CD4-positive, alpha-beta T cell (primary cell): ENCODE measurements at regions not wholly inside any gene's neighbourhood (a gene's known extent, or its start where the extent isn't known, plus 50 kb on each side); places are given as distances from the start of the nearest gene placed in this dataset.

Experiments
- ATAC-seq: fragments of 200-7000 bp; cut with Tn5 transposase; one replicate; pipeline ENCODE4 v1.10.0; 2022; ENCODE audit warnings: mild to moderate bottlenecking; ENCODE audit not compliant: poor library complexity
- CTCF ChIA-PET: fragments of 350-600 bp; sonication (Branson Sonifier 250); formaldehyde crosslinking; loops from one replicate; lab custom pipeline; 2021; ENCODE audit warnings: antibody characterized with exemption, inconsistent platforms; lab: Charles Lee
- POLR2A ChIA-PET: fragments of 350-600 bp; sonication (Branson Sonifier 250); formaldehyde crosslinking; loops from one replicate; lab custom pipeline; 2021; ENCODE audit warnings: antibody characterized with exemption, inconsistent platforms; lab: Charles Lee
- DNase-seq, 14 experiments: peaks; one replicate each; pipeline ENCODE4 v3.0.0-alpha.2; 2013 to 2020; ENCODE audit warnings: mixed read lengths in 2 of 14
- H3K27ac ChIP-seq, 2 donors: one replicate each; pipeline versions ENCODE4 v1.5.1 to v1.7.0; 2013; ENCODE audit warnings: low read length in 2 of 2, low read depth in 1 of 2, mild to moderate bottlenecking in 1 of 2
- H3K27me3 ChIP-seq, 2 experiments: 1 replicate in 1 of 2; 2 replicates in 1 of 2; pipeline versions ENCODE4 v1.6.1 to v1.7.0; 2013; ENCODE audit warnings: low read length in 2 of 2, control low read depth in 1 of 2, mild to moderate bottlenecking in 1 of 2, moderate library complexity in 1 of 2; ENCODE audit not compliant: insufficient read depth in 2 of 2, control insufficient read depth in 1 of 2
- H3K36me3 ChIP-seq: one replicate; pipeline ENCODE4 v1.6.1; 2013; ENCODE audit warnings: low read length, control low read depth; ENCODE audit not compliant: insufficient read depth
- H3K4me1 ChIP-seq: one replicate; pipeline ENCODE4 v1.6.1; 2013; ENCODE audit warnings: low read length, control low read depth; ENCODE audit not compliant: insufficient read depth
- H3K4me3 ChIP-seq: one replicate; pipeline ENCODE4 v1.5.1; 2013; ENCODE audit warnings: mild to moderate bottlenecking, low read length, moderate library complexity
- H3K9me3 ChIP-seq, 2 experiments: 1 replicate in 1 of 2; 2 replicates in 1 of 2; pipeline versions ENCODE4 v1.6.1 to v1.7.0; 2013; ENCODE audit warnings: low read length in 2 of 2, mild to moderate bottlenecking in 2 of 2, control low read depth in 1 of 2, moderate library complexity in 1 of 2; ENCODE audit not compliant: control insufficient read depth in 1 of 2, insufficient read depth in 1 of 2
- H3K27ac Mint-ChIP-seq: one replicate; pipeline ENCODE4 v1.8.0; 2020; ENCODE audit warnings: mixed read lengths
- H3K27me3 Mint-ChIP-seq: one replicate; pipeline ENCODE4 v1.8.0; 2021; ENCODE audit warnings: mixed read lengths
- H3K36me3 Mint-ChIP-seq: one replicate; pipeline ENCODE4 v1.8.0; 2021; ENCODE audit warnings: low read depth, mixed read lengths
- H3K4me1 Mint-ChIP-seq: one replicate; pipeline ENCODE4 v1.8.0; 2021; ENCODE audit warnings: low read depth, mixed read lengths
- H3K4me3 Mint-ChIP-seq: one replicate; pipeline ENCODE4 v1.8.0; 2020; ENCODE audit warnings: mild to moderate bottlenecking, mixed read lengths
- H3K9me3 Mint-ChIP-seq: one replicate; pipeline ENCODE4 v1.8.0; 2020; ENCODE audit warnings: mixed read lengths
- CTCF ChIP-seq: fragments of 200-600 bp; IDR thresholded peaks from one replicate; pipeline ENCODE4 v1.8.0; 2022; ENCODE audit warnings: antibody characterized with exemption, mild to moderate bottlenecking
- intact Hi-C, 2 experiments: fragments of 100-400 bp; cut with DNase I in 1 of 2; cut with micrococcal nuclease in 1 of 2; formaldehyde crosslinking; loops; one replicate each; pipeline versions ENCODE4 v1.15.1 to v1.9.0; 2023 to 2025; cut with DNase I, micrococcal nuclease

GRCh38 chr6:147149092-147149491 is 55.1 kb upstream of the STXBP5 start:
- TF ChIP-seq CTCF, result no peak
- Histone ChIP-seq H3K4me1 (no peaks in the 10 kb centered on the region), H3K4me3 (no peak overlapping the region), H3K27me3 (no peaks in the 10 kb centered on the region), H3K27ac (no peak overlapping the region), H3K9me3 (no peaks in the 10 kb centered on the region), H3K36me3 (no peaks in the 10 kb centered on the region)
- ChIA-PET CTCF (interaction anchor here (0.7 kb wide), 1 partner anchor 38 kb away, joined by 3 read pairs; no protein-coding TSS in a partner anchor), POLR2A (no interaction called here)
- no peak for ATAC-seq
- intact Hi-C loops, result no loop called here
- no peaks in the 10 kb centered on the region for H3K27me3 Mint-ChIP-seq
- DNase-seq, result no peak
- no peak overlapping the region for H3K27ac Mint-ChIP-seq
- no peaks in the 10 kb centered on the region for H3K4me1 Mint-ChIP-seq
- H3K36me3 Mint-ChIP-seq, result no peaks in the 10 kb centered on the region
- no peak overlapping the region for H3K4me3 Mint-ChIP-seq
- no peaks in the 10 kb centered on the region for H3K9me3 Mint-ChIP-seq

GRCh38 chr6:147149826-147150225 is 54.4 kb upstream of the STXBP5 start:
- intact Hi-C loops, result no loop called here
- no peaks in the 10 kb centered on the region for H3K4me1 ChIP-seq
- no peaks in the 10 kb centered on the region for H3K36me3 ChIP-seq
- H3K27ac Mint-ChIP-seq, result no peak overlapping the region
- no peaks in the 10 kb centered on the region for H3K9me3 Mint-ChIP-seq
- ATAC-seq (no peak), DNase-seq (no peak)
- H3K27me3 ChIP-seq, result no peaks in the 10 kb centered on the region
- no peaks in the 10 kb centered on the region for H3K27me3 Mint-ChIP-seq
- ChIA-PET POLR2A (no interaction called here), CTCF (no interaction called here)
- no peak overlapping the region for H3K4me3 Mint-ChIP-seq
- H3K4me1 Mint-ChIP-seq, result no peaks in the 10 kb centered on the region
- no peaks in the 10 kb centered on the region for H3K36me3 Mint-ChIP-seq
- H3K27ac ChIP-seq, result no peak overlapping the region
- no peak overlapping the region for H3K4me3 ChIP-seq
- H3K9me3 ChIP-seq, result no peaks in the 10 kb centered on the region
- no peak for TF ChIP-seq CTCF

GRCh38 chr6:147150293-147150692 is 53.9 kb upstream of the STXBP5 start:
- intact Hi-C loops, result no loop called here

More at GRCh38 chr6:147150293-147150692, 53.9 kb upstream of the STXBP5 start:
- no peaks in the 10 kb centered on the region for H3K9me3 ChIP-seq
- Mint-ChIP-seq H3K27ac (no peak overlapping the region), H3K27me3 (no peaks in the 10 kb centered on the region), H3K36me3 (no peaks in the 10 kb centered on the region), H3K4me1 (no peaks in the 10 kb centered on the region), H3K4me3 (no peak overlapping the region), H3K9me3 (no peaks in the 10 kb centered on the region)
- ATAC-seq, result no peak
- ChIA-PET POLR2A (no interaction called here), CTCF (no interaction called here)
- no peak overlapping the region for H3K4me3 ChIP-seq
- no peaks in the 10 kb centered on the region for H3K27me3 ChIP-seq
- DNase-seq, result no peak
- no peak overlapping the region for H3K27ac ChIP-seq
- TF ChIP-seq CTCF, result no peak
- no peaks in the 10 kb centered on the region for H3K4me1 ChIP-seq
- no peaks in the 10 kb centered on the region for H3K36me3 ChIP-seq
